K562 (cell line): ENCODE measurements at regions not wholly inside any gene's neighbourhood (a gene's known extent, or its start where the extent isn't known, plus 50 kb on each side); places are given as distances from the start of the nearest gene placed in this dataset.

ENCODE experiments used
- ATAC-seq: fragments of 200-7000 bp; cut with Tn5 transposase; 3 replicates; pipeline ENCODE4 v1.9.1; 2020; ENCODE audit warnings: moderate library complexity
- BruUV-seq: library from RNA; stranded (reverse); fragments of 400-500 nt; replicated peaks from 2 replicates; lab custom pipeline; 2021; lab: Mats Ljungman, UMichigan
- CTCF ChIA-PET: fragments of 300-600 bp; formaldehyde crosslinking; extraction: SDS; loops from one replicate; lab custom pipeline; 2021; ENCODE audit warnings: low intra/inter-chr PET ratio; lab: Yijun Ruan, JAX
- POLR2A ChIA-PET: fragments of 300-600, 350-650 bp; sonication (Branson Sonifier 250); formaldehyde crosslinking; extraction: SDS; loops from one replicate; lab custom pipeline; 2021; ENCODE audit warnings: antibody characterized with exemption, inconsistent platforms; lab: Yijun Ruan, JAX
- DNase-seq, 4 experiments: peaks; one replicate each; pipeline versions ENCODE4 v3.0.0 to v3.0.0-alpha.2; 2011 to 2018; ENCODE audit warnings: low spot score in 3 of 4, mixed read lengths in 3 of 4; ENCODE audit errors: extremely low read depth in 1 of 4
- FAIRE-seq: peaks from 2 replicates; lab custom pipeline; 2011; peaks lifted over from hg19 to GRCh38; lab: Jason Lieb, UNC
- H2AFZ ChIP-seq: 2 replicates; pipeline ENCODE4 v1.6.0; 2011; ENCODE audit warnings: low read depth, low read length, control low read depth, inconsistent platforms
- H3K27ac ChIP-seq: fragments of 200-600 bp; 3 replicates; pipeline ENCODE4 v1.8.0; 2011; ENCODE audit warnings: low read depth, mild to moderate bottlenecking, control low read depth, inconsistent platforms, low read length, moderate library complexity, mixed read lengths; ENCODE audit errors: extremely low read depth
- H3K27me3 ChIP-seq, 2 experiments: fragments of 300-600 bp in 1 of 2; 2 replicates in 1 of 2; 3 replicates in 1 of 2; pipeline versions ENCODE4 v1.6.0 to v1.8.0; 2011; ENCODE audit warnings: inconsistent platforms in 2 of 2, low read length in 2 of 2, mild to moderate bottlenecking in 1 of 2, mixed read lengths in 1 of 2, moderate library complexity in 1 of 2; ENCODE audit not compliant: control insufficient read depth in 2 of 2, insufficient read depth in 2 of 2
- H3K36me3 ChIP-seq: fragments of 300-600 bp; 3 replicates; pipeline ENCODE4 v1.8.0; 2011; ENCODE audit warnings: mild to moderate bottlenecking, low read length, inconsistent platforms; ENCODE audit not compliant: control insufficient read depth, insufficient read depth
- H3K4me1 ChIP-seq, 2 experiments: fragments of 200-600 bp in 1 of 2; replicated peaks in 1 of 2; 2 replicates in 1 of 2; 3 replicates in 1 of 2; pipeline versions ENCODE4 v1.5.1 to v1.8.0; 2011; ENCODE audit warnings: inconsistent platforms in 2 of 2, low read length in 2 of 2, mild to moderate bottlenecking in 1 of 2, mixed read lengths in 1 of 2, moderate library complexity in 1 of 2; ENCODE audit not compliant: control insufficient read depth in 2 of 2, insufficient read depth in 2 of 2
- H3K4me2 ChIP-seq: 2 replicates; pipeline ENCODE4 v1.6.1; 2011; ENCODE audit warnings: low read length, control low read depth, inconsistent platforms, mixed read lengths; ENCODE audit not compliant: insufficient read depth
- H3K4me3 ChIP-seq: fragments of 200-600 bp; sonication (generic), shearing (Covaris generic); 2 replicates; pipeline ENCODE4 v1.5.1; 2016; ENCODE audit warnings: control low read depth, inconsistent platforms
- H3K79me2 ChIP-seq: fragments of 200-600 bp; 3 replicates; pipeline ENCODE4 v1.8.0; 2011; ENCODE audit warnings: low read length, inconsistent platforms; ENCODE audit not compliant: control insufficient read depth, insufficient read depth
- H3K9ac ChIP-seq, 2 experiments: 2 replicates each; pipeline versions ENCODE4 v1.6.0 to v1.6.1; 2011; ENCODE audit warnings: low read depth in 2 of 2, low read length in 2 of 2, control low read depth in 1 of 2, inconsistent platforms in 1 of 2, mild to moderate bottlenecking in 1 of 2, mixed read lengths in 1 of 2; ENCODE audit not compliant: insufficient read depth in 1 of 2
- H3K9me1 ChIP-seq: one replicate; pipeline ENCODE4 v1.6.0; 2011; ENCODE audit warnings: inconsistent platforms, mild to moderate bottlenecking, low read length, moderate library complexity; ENCODE audit not compliant: control insufficient read depth, insufficient read depth
- H3K9me3 ChIP-seq: replicated peaks from 2 replicates; pipeline ENCODE4 v1.5.1; 2011; ENCODE audit warnings: low read depth, low read length, inconsistent platforms; ENCODE audit not compliant: control insufficient read depth, insufficient read depth
- H4K20me1 ChIP-seq: replicated peaks from 2 replicates; pipeline ENCODE4 v1.6.1; 2011; ENCODE audit warnings: low read length, inconsistent platforms, mixed read lengths; ENCODE audit not compliant: control insufficient read depth, insufficient read depth
- ATF3 ChIP-seq, 2 experiments: fragments of 450-650 bp in 1 of 2; sonication (generic) in 1 of 2; formaldehyde crosslinking in 1 of 2; IDR thresholded peaks in 1 of 2; conservative IDR thresholded peaks in 1 of 2; 2 replicates each; pipeline versions ENCODE4 v1.6.1 to v1.8.1; 2016 to 2023; ENCODE audit warnings: mild to moderate bottlenecking in 2 of 2, moderate library complexity in 2 of 2, inconsistent platforms in 1 of 2, missing genetic modification reagents in 1 of 2
- BHLHE40 ChIP-seq: IDR thresholded peaks from 2 replicates; pipeline ENCODE4 v1.6.1; 2011; ENCODE audit warnings: low read length, improper control_type of control experiment
- CEBPG ChIP-seq, 3 experiments: fragments of 200-800 bp in 1 of 3; sonication (Bioruptor generic) in 1 of 3; sonication (generic) in 1 of 3; formaldehyde crosslinking in 1 of 3; IDR thresholded peaks in 2 of 3; conservative IDR thresholded peaks in 1 of 3; 2 replicates each; pipeline versions ENCODE4 v1.6.1 to v1.8.0; 2016 to 2022; ENCODE audit warnings: missing compliant biosample characterization in 2 of 3, missing genetic modification characterization in 2 of 3, mild to moderate bottlenecking in 1 of 3, missing genetic modification reagents in 1 of 3
- E2F8 ChIP-seq: fragments of 450-650 bp; IDR thresholded peaks from 2 replicates; pipeline ENCODE4 v1.7.1; 2018; ENCODE audit warnings: mild to moderate bottlenecking, low read depth; ENCODE audit not compliant: partially characterized antibody
- FOSL1 ChIP-seq: fragments of 200-800 bp; sonication (Bioruptor generic); conservative IDR thresholded peaks from 2 replicates; pipeline ENCODE4 v1.6.1; 2016; ENCODE audit warnings: missing genetic modification characterization, missing compliant biosample characterization
- FOXJ3 ChIP-seq: sonication (generic); formaldehyde crosslinking; IDR thresholded peaks from 2 replicates; pipeline ENCODE4 v1.4.0; 2020; ENCODE audit warnings: mild to moderate bottlenecking, missing genetic modification reagents
- JUN ChIP-seq, 2 experiments: sonication (generic) in 1 of 2; formaldehyde crosslinking in 1 of 2; IDR thresholded peaks; 2 replicates each; pipeline versions ENCODE4 v1.6.1 to v1.8.0; 2012 to 2022; ENCODE audit warnings: borderline replicate concordance in 2 of 2, mild to moderate bottlenecking in 2 of 2, improper control_type of control experiment in 1 of 2, low read depth in 1 of 2, low read length in 1 of 2, missing genetic modification reagents in 1 of 2
- JUND ChIP-seq, 2 experiments: IDR thresholded peaks; 2 replicates in 1 of 2; 3 replicates in 1 of 2; pipeline ENCODE4 v1.6.1; 2011; ENCODE audit warnings: borderline replicate concordance in 2 of 2, low read depth in 2 of 2, low read length in 2 of 2, improper control_type of control experiment in 1 of 2, missing biosample characterization in 1 of 2, missing genetic modification characterization in 1 of 2, missing genetic modification reagents in 1 of 2
- NFIC ChIP-seq: fragments of 450-650 bp; IDR thresholded peaks from 2 replicates; pipeline ENCODE4 v1.6.1; 2017; ENCODE audit warnings: mild to moderate bottlenecking, inconsistent platforms
- TFAP4 ChIP-seq: sonication (generic); formaldehyde crosslinking; IDR thresholded peaks from 2 replicates; pipeline ENCODE4 v1.8.0; 2022; ENCODE audit warnings: missing genetic modification reagents, mild to moderate bottlenecking, moderate library complexity, borderline replicate concordance
- WGBS: fragments of 100-300 bp; shearing (Covaris generic); methylation state at CpG from one replicate; pipeline ENCODE4 v1.1.6; 2016; ENCODE audit warnings: low coverage, mixed read lengths; ENCODE audit not compliant: insufficient coverage; ENCODE audit errors: missing lambda C conversion rate; 5-methylcytosine and 5-hydroxymethylcytosine counted together
- in situ Hi-C: fragments of 300-500 bp; cut with MboI; formaldehyde crosslinking; loops from 4 replicates; pipeline ENCODE4 v1.15.0; 2018; ENCODE audit warnings: inconsistent platforms, mixed read lengths
- intact Hi-C: fragments of 100-400 bp; cut with micrococcal nuclease; formaldehyde crosslinking; loops from 2 replicates; pipeline ENCODE4 v1.14.2; 2022

GRCh38 chr5:175814691-175815090 is 56.7 kb upstream of the CPLX2 start:
- no peak overlapping the region; a peak in 1 of 4 replicates for H3K9ac ChIP-seq

More at GRCh38 chr5:175814691-175815090, 56.7 kb upstream of the CPLX2 start:
- Histone ChIP-seq H3K4me2 (no peak overlapping the region), H3K9me1 (no peaks in the 10 kb centered on the region), H3K4me3 (no peak overlapping the region), H3K9me3 (no peaks in the 10 kb centered on the region), H4K20me1 (peaks cover 15% of the 10 kb centered on the region), H3K27me3 (peaks cover 12 to 53% of the 10 kb centered on the region in 2 experiments; a peak in 3 of 5 replicates), H2AFZ (no peak overlapping the region), H3K79me2 (no peaks in the 10 kb centered on the region), H3K27ac (no peak overlapping the region), H3K36me3 (no peaks in the 10 kb centered on the region), H3K4me1 (no peaks in the 10 kb centered on the region)
- ChIA-PET POLR2A (no interaction called here), CTCF (no interaction called here)
- BruUV-seq = no TSS peak
- FAIRE-seq (no peak), DNase-seq (peak in 1 of 4 experiments; percentile 9), ATAC-seq (peak; percentile 58)
- peak; percentile 55; the same call in 1 of the 2 replicates for TF ChIP-seq JUN (IDR thresholded peaks at IDR 0.05; ENCODE audit: borderline replicate concordance, low read depth, low read length)
- TF ChIP-seq JUN (CRISPR knock-in tag; IDR thresholded peaks at IDR 0.05; ENCODE audit: borderline replicate concordance) = no peak
- peak; percentile 51 for TF ChIP-seq CEBPG (CRISPR knock-in tag; IDR thresholded peaks at IDR 0.05)
- TF ChIP-seq CEBPG (tag; conservative IDR thresholded peaks at IDR 0.05 in 1 of 2, IDR thresholded peaks at IDR 0.05 in 1 of 2) = peak in 1 of 2 experiments; percentile 73; a peak in 2 of 4 replicates
- TF ChIP-seq FOSL1 (tag) = peak; percentile 73
- TF ChIP-seq JUND (IDR thresholded peaks at IDR 0.05; ENCODE audit: borderline replicate concordance, low read depth, low read length) = peak; percentile 51; the same call in 1 of the 2 replicates
- no peak for TF ChIP-seq JUND (tag; IDR thresholded peaks at IDR 0.05; ENCODE audit: borderline replicate concordance, low read depth, low read length)
- TF ChIP-seq BHLHE40 = 0 out of 2 replicates have a peak, but pooled peaks have one; percentile 16
- TF ChIP-seq NFIC = 0 out of 2 replicates have a peak, but pooled peaks have one; percentile 12
- no peak for TF ChIP-seq FOXJ3 (CRISPR knock-in tag)
- TF ChIP-seq ATF3 (IDR thresholded peaks at IDR 0.05) = peak; percentile 76
- no peak for TF ChIP-seq ATF3 (CRISPR knock-in tag; conservative IDR thresholded peaks at IDR 0.05)
- TF ChIP-seq TFAP4 (CRISPR knock-in tag) = peak; percentile 66
- TF ChIP-seq E2F8 = no peak
- 0% methylated on average over 3 of the region's 10 CpGs for WGBS
- intact Hi-C loops = no loop called here
- in situ Hi-C loops = no loop called here
